ENCODE measurements at regions not wholly inside any gene's neighbourhood (a gene's known extent, or its start where the extent isn't known, plus 50 kb on each side); places are given as distances from the start of the nearest gene placed in this dataset.

DNA sequence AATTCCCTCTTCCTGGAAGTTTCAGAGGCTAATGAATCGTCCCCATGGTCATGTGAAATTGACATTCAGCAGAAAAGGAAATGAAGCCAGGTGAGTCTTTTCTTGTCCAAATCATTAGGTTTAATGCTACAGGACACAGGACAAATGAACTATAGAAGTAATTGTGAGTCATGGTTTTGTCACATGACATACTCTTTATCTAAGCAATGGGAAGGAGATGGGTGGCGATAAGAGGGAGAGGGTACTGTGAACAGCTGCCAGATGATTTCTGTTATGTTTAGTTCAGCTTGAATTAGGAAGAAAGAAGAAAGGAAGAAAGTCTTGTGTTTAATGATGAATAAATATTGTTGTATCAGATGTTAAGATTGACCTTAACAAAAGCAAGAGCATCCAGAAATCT, 515.4 kb upstream of the ZNF717 start:
- TF ChIP-seq, protein P1, sequence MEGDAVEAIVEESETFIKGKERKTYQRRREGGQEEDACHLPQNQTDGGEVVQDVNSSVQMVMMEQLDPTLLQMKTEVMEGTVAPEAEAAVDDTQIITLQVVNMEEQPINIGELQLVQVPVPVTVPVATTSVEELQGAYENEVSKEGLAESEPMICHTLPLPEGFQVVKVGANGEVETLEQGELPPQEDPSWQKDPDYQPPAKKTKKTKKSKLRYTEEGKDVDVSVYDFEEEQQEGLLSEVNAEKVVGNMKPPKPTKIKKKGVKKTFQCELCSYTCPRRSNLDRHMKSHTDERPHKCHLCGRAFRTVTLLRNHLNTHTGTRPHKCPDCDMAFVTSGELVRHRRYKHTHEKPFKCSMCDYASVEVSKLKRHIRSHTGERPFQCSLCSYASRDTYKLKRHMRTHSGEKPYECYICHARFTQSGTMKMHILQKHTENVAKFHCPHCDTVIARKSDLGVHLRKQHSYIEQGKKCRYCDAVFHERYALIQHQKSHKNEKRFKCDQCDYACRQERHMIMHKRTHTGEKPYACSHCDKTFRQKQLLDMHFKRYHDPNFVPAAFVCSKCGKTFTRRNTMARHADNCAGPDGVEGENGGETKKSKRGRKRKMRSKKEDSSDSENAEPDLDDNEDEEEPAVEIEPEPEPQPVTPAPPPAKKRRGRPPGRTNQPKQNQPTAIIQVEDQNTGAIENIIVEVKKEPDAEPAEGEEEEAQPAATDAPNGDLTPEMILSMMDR (IDR thresholded peaks at IDR 0.05): no peak
- no peak for TF ChIP-seq POLR2A (IDR thresholded peaks at IDR 0.05)
